A673 (cell line): ENCODE measurements at regions not wholly inside any gene's neighbourhood (a gene's known extent, or its start where the extent isn't known, plus 50 kb on each side); places are given as distances from the start of the nearest gene placed in this dataset.

Source experiments
- BruUV-seq: library from RNA; stranded (reverse); fragments of 400-500 nt; replicated peaks from 2 replicates; lab custom pipeline; 2021; lab: Mats Ljungman, UMichigan
- CTCF ChIA-PET: fragments of 300-600 bp; sonication (Branson Sonifier 250); formaldehyde crosslinking; loops from one replicate; lab custom pipeline; 2022; ENCODE audit warnings: antibody characterized with exemption; lab: Charles Lee
- POLR2A ChIA-PET: fragments of 300-600 bp; sonication (Branson Sonifier 250); formaldehyde crosslinking; loops from one replicate; lab custom pipeline; 2022; ENCODE audit warnings: antibody characterized with exemption; ENCODE audit not compliant: low non-redundant PET; lab: Charles Lee
- DNase-seq: peaks from one replicate; pipeline ENCODE4 v3.0.0-alpha.2; 2015; ENCODE audit warnings: low spot score
- H3K27ac ChIP-seq: fragments of 200-600 bp; sonication (generic); 2 replicates; pipeline ENCODE4 v1.5.1; 2016; ENCODE audit warnings: mixed run types, low read depth, mild to moderate bottlenecking, mixed read lengths, antibody characterized with exemption, low read length; ENCODE audit not compliant: poor library complexity, severe bottlenecking
- H3K27me3 ChIP-seq: fragments of 200-600 bp; sonication (generic); replicated peaks from 2 replicates; pipeline ENCODE4 v1.6.1; 2017; ENCODE audit warnings: mixed run types, low read depth, mild to moderate bottlenecking, mixed read lengths, antibody characterized with exemption, low read length; ENCODE audit not compliant: insufficient read depth, poor library complexity
- H3K36me3 ChIP-seq: fragments of 200-600 bp; sonication (generic); 2 replicates; pipeline ENCODE4 v1.6.1; 2016; ENCODE audit warnings: mixed run types, mild to moderate bottlenecking, mixed read lengths, antibody characterized with exemption, low read length; ENCODE audit not compliant: insufficient read depth, poor library complexity, severe bottlenecking
- H3K4me1 ChIP-seq: fragments of 200-600 bp; sonication (generic); 2 replicates; pipeline ENCODE4 v1.6.1; 2017; ENCODE audit warnings: mixed run types, mild to moderate bottlenecking, mixed read lengths, antibody characterized with exemption, low read length; ENCODE audit not compliant: insufficient read depth, poor library complexity, severe bottlenecking
- H3K4me3 ChIP-seq: fragments of 200-600 bp; sonication (generic); 2 replicates; pipeline ENCODE4 v1.5.1; 2016; ENCODE audit warnings: low read depth, mixed run types, mild to moderate bottlenecking, mixed read lengths, low read length; ENCODE audit not compliant: poor library complexity, severe bottlenecking
- H3K9me3 ChIP-seq: fragments of 200-600 bp; sonication (generic); 2 replicates; pipeline ENCODE4 v1.6.1; 2016; ENCODE audit warnings: mixed run types, low read depth, mild to moderate bottlenecking, mixed read lengths, antibody characterized with exemption, low read length; ENCODE audit not compliant: poor library complexity, severe bottlenecking
- CTCF ChIP-seq: fragments of 300-800, 200-600 bp; sonication (generic); conservative IDR thresholded peaks from 2 replicates; pipeline ENCODE4 v1.5.1; 2017; ENCODE audit warnings: low read depth, mild to moderate bottlenecking, antibody characterized with exemption, low read length, moderate library complexity, mixed read lengths
- EZH2 ChIP-seq: fragments of 200-600 bp; sonication (generic); IDR thresholded peaks from 2 replicates; pipeline ENCODE4 v1.6.1; 2017; ENCODE audit warnings: borderline replicate concordance, low read depth, mild to moderate bottlenecking, mixed read lengths, antibody characterized with exemption, low read length; ENCODE audit not compliant: poor library complexity, severe bottlenecking
- intact Hi-C: fragments of 100-400 bp; cut with micrococcal nuclease; formaldehyde crosslinking; loops from one replicate; pipeline ENCODE4 v1.10.0; 2022; ENCODE audit not compliant: unreplicated experiment

GRCh38 chr1:112808861-112809684 lies 93.9 kb upstream of the PPM1J start:
- ChIA-PET CTCF (interaction anchor here (0.6 to 1.7 kb wide), 4 partner anchors 10 to 299 kb away, joined by 4 to 5 read pairs (median 4); partner anchors contain the start of genes LRIG2 and PPM1J), POLR2A (no interaction called here)
- no peaks in the 10 kb centered on the region for H3K9me3 ChIP-seq
- intact Hi-C loops: loop anchor here (1.0 kb wide), 1 partner anchor 233 kb away; no protein-coding TSS in a partner anchor
- H3K4me1 ChIP-seq: no peaks in the 10 kb centered on the region
- peaks cover 32% of the 10 kb centered on the region for H3K27me3 ChIP-seq
- no peaks in the 10 kb centered on the region for H3K36me3 ChIP-seq
- no peak overlapping the region for H3K4me3 ChIP-seq
- H3K27ac ChIP-seq: no peak overlapping the region
- peak; percentile 73 for DNase-seq
- no TSS peak for BruUV-seq
- TF ChIP-seq EZH2 (no peak), CTCF (peak; percentile 96)

DNA sequence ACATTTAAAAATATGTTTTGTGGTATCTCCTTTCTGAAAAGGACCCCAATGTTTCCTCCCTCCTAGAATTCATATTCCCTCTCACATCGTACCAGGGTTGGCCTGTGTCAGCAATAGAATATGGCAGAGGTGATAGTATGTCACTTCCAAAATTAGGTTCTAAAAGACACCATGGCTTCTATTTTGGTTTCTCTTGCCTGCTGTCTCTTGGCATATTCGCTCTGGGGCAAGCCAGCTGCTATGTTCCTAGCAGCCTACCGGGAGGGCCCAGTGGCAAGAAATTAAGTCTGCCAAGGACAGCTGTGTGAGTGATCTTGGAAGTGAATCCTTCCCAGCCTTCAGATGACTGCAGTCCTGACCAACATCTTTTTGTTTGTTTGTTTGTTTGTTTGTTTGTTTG lies 92.9 kb upstream of the PPM1J start:
- Histone ChIP-seq H3K9me3 (no peaks in the 10 kb centered on the region), H3K27me3 (peaks cover 39% of the 10 kb centered on the region), H3K36me3 (no peaks in the 10 kb centered on the region), H3K27ac (no peak overlapping the region), H3K4me1 (no peaks in the 10 kb centered on the region), H3K4me3 (no peak overlapping the region)
- DNase-seq: no peak
- TF ChIP-seq CTCF (no peak), EZH2 (no peak)
- no TSS peak for BruUV-seq
- ChIA-PET POLR2A (no interaction called here), CTCF (interaction anchor here (1.5 kb wide), 1 partner anchor 93 kb away, joined by 4 read pairs; the partner anchor contains the start of gene PPM1J)
- intact Hi-C loops: no loop called here

- intact Hi-C loops: no loop called here
- H3K9me3 ChIP-seq: no peaks in the 10 kb centered on the region
- BruUV-seq: no TSS peak
- no peak for TF ChIP-seq EZH2
- TF ChIP-seq CTCF: no peak
- peaks cover 47% of the 10 kb centered on the region for H3K27me3 ChIP-seq
- no peak overlapping the region for H3K4me3 ChIP-seq
- H3K4me1 ChIP-seq: no peaks in the 10 kb centered on the region
- ChIA-PET POLR2A (no interaction called here), CTCF (interaction anchor here (0.9 kb wide), 1 partner anchor 92 kb away, joined by 4 read pairs; no protein-coding TSS in a partner anchor)
- no peak overlapping the region for H3K27ac ChIP-seq
- no peaks in the 10 kb centered on the region for H3K36me3 ChIP-seq
- no peak for DNase-seq
Measured at GRCh38 chr1:112807117-112807516, 92.0 kb upstream of the PPM1J start.
